ENCODE measurements at regions not wholly inside any gene's neighbourhood (a gene's known extent, or its start where the extent isn't known, plus 50 kb on each side); places are given as distances from the start of the nearest gene placed in this dataset.

DNA sequence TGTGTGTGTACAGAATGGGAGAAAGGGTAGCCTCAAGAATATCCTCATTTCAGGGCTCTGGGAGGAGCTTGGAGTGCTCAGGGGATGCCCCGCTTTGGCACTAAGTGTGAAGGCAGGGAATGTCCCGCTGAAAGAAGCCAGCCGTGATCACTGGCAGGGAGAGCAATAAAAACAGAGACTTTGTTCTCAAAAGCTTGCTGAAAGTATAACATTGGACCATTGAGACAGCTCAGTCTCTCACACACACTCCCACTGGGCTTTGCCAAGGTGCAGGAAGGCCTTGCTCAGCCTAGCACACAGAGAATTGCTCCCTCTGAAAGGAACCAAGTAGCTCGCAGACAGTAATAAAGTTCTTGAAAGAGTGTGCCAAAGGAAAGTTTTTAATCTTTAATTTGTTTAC, 143.8 kb upstream of the SLITRK2 start:
- no peaks in the 10 kb centered on the region for H3K36me3 ChIP-seq (ENCODE audit: control insufficient read depth, insufficient read depth, low read length)
- CTCF ChIA-PET = no interaction called here
- H3K4me3 ChIP-seq (ENCODE audit: low read depth, low read length) = no peak overlapping the region
- no peak for DNase-seq (ENCODE audit: low read depth)
- POLR2A ChIA-PET = no interaction called here
- TF ChIP-seq CTCF (IDR thresholded peaks at IDR 0.05; ENCODE audit: insufficient read depth, low read depth, low read length) = no peak
- no peaks in the 10 kb centered on the region for H3K27me3 ChIP-seq (ENCODE audit: control insufficient read depth, insufficient read depth, low read length)

DNA sequence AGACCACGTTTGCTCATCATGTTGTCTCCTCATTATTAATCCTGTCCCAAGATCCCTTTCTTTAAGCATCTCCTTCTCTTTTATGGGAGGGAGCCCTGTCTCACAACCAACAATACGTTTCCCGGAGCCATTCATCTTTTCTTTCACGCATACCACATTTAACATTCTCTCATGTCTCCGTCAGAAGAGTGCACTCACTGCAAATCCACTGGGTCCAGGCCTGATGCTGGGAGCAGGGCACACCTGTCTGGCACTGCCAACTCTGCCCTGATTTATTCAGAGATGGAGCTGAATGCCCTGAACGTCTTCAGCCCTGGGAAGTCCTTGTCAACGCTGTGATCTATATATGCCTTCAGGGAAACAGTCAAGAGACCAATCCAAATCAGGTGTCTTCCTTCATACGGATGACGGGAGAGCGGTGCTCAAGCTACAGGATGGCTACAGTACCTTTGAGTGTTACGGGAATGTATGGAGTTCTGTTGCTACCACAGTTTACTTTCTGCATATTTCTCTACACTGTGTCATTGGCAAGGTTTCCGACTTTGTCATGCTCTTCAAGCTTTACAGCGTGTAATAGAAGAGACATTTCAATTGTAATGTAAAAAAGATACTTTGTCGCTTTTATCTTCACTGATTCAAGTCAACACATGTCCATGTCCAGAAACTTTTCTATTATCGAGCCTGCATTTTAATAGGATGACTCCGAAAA, 140.4 kb upstream of the SLITRK2 start:
- POLR2A ChIA-PET = no interaction called here
- TF ChIP-seq CTCF (IDR thresholded peaks at IDR 0.05; ENCODE audit: insufficient read depth, low read depth, low read length) = no peak
- CTCF ChIA-PET = no interaction called here
- DNase-seq (ENCODE audit: low read depth) = no peak
- Histone ChIP-seq H3K36me3 (ENCODE audit: control insufficient read depth, insufficient read depth, low read length) (no peaks in the 10 kb centered on the region), H3K4me3 (ENCODE audit: low read depth, low read length) (no peak overlapping the region), H3K27me3 (ENCODE audit: control insufficient read depth, insufficient read depth, low read length) (no peaks in the 10 kb centered on the region)

- POLR2A ChIA-PET = no interaction called here
- no peak for TF ChIP-seq CTCF (IDR thresholded peaks at IDR 0.05; ENCODE audit: insufficient read depth, low read depth, low read length)
- no peaks in the 10 kb centered on the region for H3K36me3 ChIP-seq (ENCODE audit: control insufficient read depth, insufficient read depth, low read length)
- no peak overlapping the region for H3K4me3 ChIP-seq (ENCODE audit: low read depth, low read length)
- DNase-seq (ENCODE audit: low read depth) = no peak
- CTCF ChIA-PET = no interaction called here
- no peaks in the 10 kb centered on the region for H3K27me3 ChIP-seq (ENCODE audit: control insufficient read depth, insufficient read depth, low read length)
Observed at GRCh38 chrX:145682518-145683298, 134.9 kb upstream of the SLITRK2 start.

DNA sequence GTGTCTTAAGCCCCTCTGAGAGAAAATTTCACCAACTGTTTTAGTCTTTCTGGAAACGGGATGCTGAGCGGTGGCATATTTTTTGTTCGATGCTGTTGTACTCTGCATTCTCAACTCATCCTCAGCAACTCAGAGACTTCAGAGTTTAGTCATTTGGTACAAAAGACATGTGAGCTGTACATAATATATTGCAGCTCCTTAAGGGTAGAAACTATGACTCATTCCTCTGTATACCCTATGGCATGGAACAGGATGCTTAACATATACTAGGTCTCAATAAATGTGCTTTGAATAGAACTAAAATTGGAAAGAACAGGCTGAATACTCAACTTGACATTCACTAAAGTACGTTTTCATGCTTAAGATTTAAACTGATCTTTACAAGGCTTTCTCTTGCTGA, 130.5 kb upstream of the SLITRK2 start:
- ChIA-PET POLR2A (no interaction called here), CTCF (no interaction called here)
- TF ChIP-seq CTCF (IDR thresholded peaks at IDR 0.05; ENCODE audit: insufficient read depth, low read depth, low read length) = no peak
- Histone ChIP-seq H3K4me3 (ENCODE audit: low read depth, low read length) (no peak overlapping the region), H3K36me3 (ENCODE audit: control insufficient read depth, insufficient read depth, low read length) (no peaks in the 10 kb centered on the region), H3K27me3 (ENCODE audit: control insufficient read depth, insufficient read depth, low read length) (no peaks in the 10 kb centered on the region)
- DNase-seq (ENCODE audit: low read depth) = no peak

GRCh38 chrX:145687707-145688106, 129.9 kb upstream of the SLITRK2 start:
- H3K4me3 ChIP-seq (ENCODE audit: low read depth, low read length) = no peak overlapping the region
- no peak for TF ChIP-seq CTCF (IDR thresholded peaks at IDR 0.05; ENCODE audit: insufficient read depth, low read depth, low read length)
- no peaks in the 10 kb centered on the region for H3K36me3 ChIP-seq (ENCODE audit: control insufficient read depth, insufficient read depth, low read length)
- CTCF ChIA-PET = no interaction called here
- POLR2A ChIA-PET = no interaction called here
- H3K27me3 ChIP-seq (ENCODE audit: control insufficient read depth, insufficient read depth, low read length) = no peaks in the 10 kb centered on the region
- DNase-seq (ENCODE audit: low read depth) = no peak
